GM19025 (cell line): ENCODE measurements at regions not wholly inside any gene's neighbourhood (a gene's known extent, or its start where the extent isn't known, plus 50 kb on each side); places are given as distances from the start of the nearest gene placed in this dataset.
"Not testable (repeated sequence)": the region's sequence is repeated elsewhere in the genome, so short reads cannot be mapped to it uniquely, and the experiment has no call there.

Source experiments
- ATAC-seq: cut with Tn5 transposase; IDR thresholded peaks from one replicate; pipeline ENCODE4 v1.9.1; 2021; ENCODE audit warnings: mild to moderate bottlenecking, low read depth, moderate library complexity; ENCODE audit not compliant: unreplicated experiment

GRCh38 chr2:105691947-105692390 lies 52.7 kb upstream of the NCK2 start:
- peak; percentile 84 for ATAC-seq

- ATAC-seq, result no peak
Observed at GRCh38 chr2:105690566-105690965, 54.1 kb upstream of the NCK2 start.

- no peak for ATAC-seq
Observed at GRCh38 chr2:105689484-105689883, 55.2 kb upstream of the NCK2 start.

GRCh38 chr2:105688946-105689345 lies 55.8 kb upstream of the NCK2 start:
- no peak for ATAC-seq

- no peak for ATAC-seq
Observed at GRCh38 chr2:105686588-105686987, 58.1 kb upstream of the NCK2 start.

GRCh38 chr2:105683011-105683492 lies 61.7 kb upstream of the NCK2 start:
- no peak for ATAC-seq

GRCh38 chr2:105682401-105682800 lies 62.3 kb upstream of the NCK2 start:
- ATAC-seq, result no peak

GRCh38 chr2:105681927-105682326 lies 62.8 kb upstream of the NCK2 start:
- no peak for ATAC-seq

- ATAC-seq, result no peak
Observed at GRCh38 chr2:105680357-105680756, 64.4 kb upstream of the NCK2 start.

- no peak for ATAC-seq
Observed at GRCh38 chr2:105678346-105678745, 66.4 kb upstream of the NCK2 start.

- ATAC-seq, result no peak
Observed at GRCh38 chr2:105677901-105678300, 66.8 kb upstream of the NCK2 start.

- no peak for ATAC-seq
Observed at GRCh38 chr2:105675841-105676240, 68.9 kb upstream of the NCK2 start.

GRCh38 chr2:105674859-105675541 lies 69.7 kb upstream of the NCK2 start:
- ATAC-seq, result no peak

- ATAC-seq, result no peak
Observed at GRCh38 chr2:105674401-105674800, 70.3 kb upstream of the NCK2 start.

GRCh38 chr2:105671156-105671555 lies 73.6 kb upstream of the NCK2 start:
- no peak for ATAC-seq

- no peak for ATAC-seq
Observed at GRCh38 chr2:105669384-105669891, 75.3 kb upstream of the NCK2 start.

- no peak for ATAC-seq
Observed at GRCh38 chr2:105665480-105665879, 79.2 kb upstream of the NCK2 start.

- no peak for ATAC-seq
Observed at GRCh38 chr2:105660489-105660888, 84.2 kb upstream of the NCK2 start.

GRCh38 chr2:105655723-105656606 lies 88.7 kb upstream of the NCK2 start:
- ATAC-seq, result not testable (repeated sequence)

GRCh38 chr2:105655244-105655643 lies 89.5 kb upstream of the NCK2 start:
- no peak for ATAC-seq

GRCh38 chr2:105654474-105655004 lies 90.2 kb upstream of the NCK2 start:
- no peak for ATAC-seq
